Tibial nerve (tissue), 4 donors: ENCODE measurements at regions not wholly inside any gene's neighbourhood (a gene's known extent, or its start where the extent isn't known, plus 50 kb on each side); places are given as distances from the start of the nearest gene placed in this dataset.

Experiments
- DNase-seq, 2 donors: peaks; one replicate each; pipeline ENCODE4 v3.0.0-alpha.2; 2019; ENCODE audit warnings: low spot score in 2 of 2
- H3K27ac ChIP-seq, 4 donors: fragments of 200-600 bp; sonication (generic) in 3 of 4; one replicate each; pipeline ENCODE4 v1.5.1; 2017 to 2019; ENCODE audit warnings: mild to moderate bottlenecking in 1 of 4
- H3K27me3 ChIP-seq, 2 donors: fragments of 200-600 bp; sonication (generic) in 1 of 2; one replicate each; pipeline versions ENCODE4 v1.5.1 to v1.6.0; 2017 to 2019
- H3K36me3 ChIP-seq, 3 donors: fragments of 200-600 bp; sonication (generic); one replicate each; pipeline ENCODE4 v1.5.1; 2018 to 2019
- H3K4me1 ChIP-seq, 4 donors: fragments of 200-600 bp; sonication (generic) in 3 of 4; one replicate each; pipeline ENCODE4 v1.5.1; 2017 to 2019
- H3K4me3 ChIP-seq, 4 donors: fragments of 200-600 bp; sonication (generic) in 3 of 4; one replicate each; pipeline ENCODE4 v1.5.1; 2017 to 2019; ENCODE audit warnings: mild to moderate bottlenecking in 1 of 4, moderate library complexity in 1 of 4
- H3K9me3 ChIP-seq, 4 donors: fragments of 200-600 bp; sonication (generic) in 3 of 4; one replicate each; pipeline ENCODE4 v1.5.1; 2017 to 2019
- EP300 ChIP-seq, 2 donors: sonication (generic); formaldehyde crosslinking; IDR thresholded peaks; one replicate each; pipeline ENCODE4 v1.6.1; 2017; ENCODE audit warnings: antibody characterized with exemption in 2 of 2, mild to moderate bottlenecking in 1 of 2
- POLR2A ChIP-seq, 2 donors: fragments of 450-650 bp; IDR thresholded peaks; one replicate each; pipeline ENCODE4 v1.6.1; 2017; ENCODE audit warnings: antibody characterized with exemption in 2 of 2, mild to moderate bottlenecking in 2 of 2, moderate library complexity in 2 of 2
- WGBS, 2 donors: methylation state at CpG; one replicate each; pipeline ENCODE4 v1.1.5; 2018; 5-methylcytosine and 5-hydroxymethylcytosine counted together
- TF ChIP-seq, protein P1 (sequence below), 5 experiments: fragments of 200-600 bp in 3 of 5; fragments of 450-650 bp in 2 of 5; sonication (generic) in 3 of 5; IDR thresholded peaks; one replicate each; pipeline ENCODE4 v1.5.1; 2016 to 2019; ENCODE audit warnings: antibody characterized with exemption in 5 of 5, mild to moderate bottlenecking in 3 of 5, moderate library complexity in 2 of 5

DNA sequence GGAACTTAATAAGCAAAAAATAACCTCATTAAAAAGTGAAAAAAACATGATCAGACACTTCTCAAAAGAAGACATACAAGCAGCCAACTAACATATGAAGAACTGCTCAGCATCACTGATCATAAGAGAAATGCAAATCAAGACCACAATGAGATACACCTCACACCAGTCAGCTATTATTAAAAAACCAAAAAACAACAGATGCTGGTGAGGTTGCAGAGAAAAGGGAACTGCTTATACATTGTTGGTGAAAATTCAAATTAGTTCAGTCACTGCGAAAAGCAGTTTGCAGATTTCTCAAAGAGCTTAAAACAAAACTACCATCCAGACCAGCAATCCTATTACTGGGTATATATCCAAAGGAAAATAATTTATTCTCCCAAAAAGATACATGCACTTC is 513.3 kb downstream of the MDFIC start:
- no peaks in the 10 kb centered on the region for H3K27me3 ChIP-seq
- no peak for DNase-seq
- 94 to 97% methylated on average over 1 of the region's 1 CpG for WGBS, 2 donors
- no peaks in the 10 kb centered on the region for H3K9me3 ChIP-seq
- TF ChIP-seq POLR2A (IDR thresholded peaks at IDR 0.05) (no peak), EP300 (IDR thresholded peaks at IDR 0.05) (no peak)
- TF ChIP-seq, protein P1, sequence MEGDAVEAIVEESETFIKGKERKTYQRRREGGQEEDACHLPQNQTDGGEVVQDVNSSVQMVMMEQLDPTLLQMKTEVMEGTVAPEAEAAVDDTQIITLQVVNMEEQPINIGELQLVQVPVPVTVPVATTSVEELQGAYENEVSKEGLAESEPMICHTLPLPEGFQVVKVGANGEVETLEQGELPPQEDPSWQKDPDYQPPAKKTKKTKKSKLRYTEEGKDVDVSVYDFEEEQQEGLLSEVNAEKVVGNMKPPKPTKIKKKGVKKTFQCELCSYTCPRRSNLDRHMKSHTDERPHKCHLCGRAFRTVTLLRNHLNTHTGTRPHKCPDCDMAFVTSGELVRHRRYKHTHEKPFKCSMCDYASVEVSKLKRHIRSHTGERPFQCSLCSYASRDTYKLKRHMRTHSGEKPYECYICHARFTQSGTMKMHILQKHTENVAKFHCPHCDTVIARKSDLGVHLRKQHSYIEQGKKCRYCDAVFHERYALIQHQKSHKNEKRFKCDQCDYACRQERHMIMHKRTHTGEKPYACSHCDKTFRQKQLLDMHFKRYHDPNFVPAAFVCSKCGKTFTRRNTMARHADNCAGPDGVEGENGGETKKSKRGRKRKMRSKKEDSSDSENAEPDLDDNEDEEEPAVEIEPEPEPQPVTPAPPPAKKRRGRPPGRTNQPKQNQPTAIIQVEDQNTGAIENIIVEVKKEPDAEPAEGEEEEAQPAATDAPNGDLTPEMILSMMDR (IDR thresholded peaks at IDR 0.05): no peak
- H3K36me3 ChIP-seq: no peaks in the 10 kb centered on the region
- no peak overlapping the region for H3K27ac ChIP-seq
- H3K4me3 ChIP-seq: no peak overlapping the region
- H3K4me1 ChIP-seq: no peaks in the 10 kb centered on the region

DNA sequence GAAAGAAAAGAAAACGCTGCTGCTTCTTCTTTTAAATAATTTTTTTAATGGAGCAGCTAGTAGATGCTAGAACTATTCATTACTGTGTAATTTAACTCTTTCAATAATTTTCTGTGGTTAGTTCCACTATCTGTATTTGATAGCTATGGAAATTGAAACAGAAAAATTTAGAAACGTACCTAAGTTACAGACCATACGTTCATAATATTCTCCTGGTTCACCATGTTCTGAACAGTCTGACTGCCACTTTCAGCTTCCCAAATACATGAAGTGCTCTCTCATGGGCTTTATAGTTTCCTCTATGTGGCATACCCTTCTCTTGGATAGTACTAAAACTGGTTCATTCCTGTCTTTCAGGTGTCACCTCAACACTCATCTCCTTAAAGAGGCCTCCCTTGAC is 508.0 kb downstream of the MDFIC start:
- Histone ChIP-seq H3K27me3 (no peaks in the 10 kb centered on the region), H3K9me3 (no peaks in the 10 kb centered on the region), H3K27ac (no peak overlapping the region), H3K4me3 (no peak overlapping the region), H3K4me1 (no peaks in the 10 kb centered on the region), H3K36me3 (no peaks in the 10 kb centered on the region)
- no peak for DNase-seq
- TF ChIP-seq POLR2A (IDR thresholded peaks at IDR 0.05) (no peak), EP300 (IDR thresholded peaks at IDR 0.05) (no peak)
- TF ChIP-seq, protein P1 (IDR thresholded peaks at IDR 0.05): no peak
- 90% methylated on average over 3 of the region's 3 CpGs for WGBS, 2 donors

DNA sequence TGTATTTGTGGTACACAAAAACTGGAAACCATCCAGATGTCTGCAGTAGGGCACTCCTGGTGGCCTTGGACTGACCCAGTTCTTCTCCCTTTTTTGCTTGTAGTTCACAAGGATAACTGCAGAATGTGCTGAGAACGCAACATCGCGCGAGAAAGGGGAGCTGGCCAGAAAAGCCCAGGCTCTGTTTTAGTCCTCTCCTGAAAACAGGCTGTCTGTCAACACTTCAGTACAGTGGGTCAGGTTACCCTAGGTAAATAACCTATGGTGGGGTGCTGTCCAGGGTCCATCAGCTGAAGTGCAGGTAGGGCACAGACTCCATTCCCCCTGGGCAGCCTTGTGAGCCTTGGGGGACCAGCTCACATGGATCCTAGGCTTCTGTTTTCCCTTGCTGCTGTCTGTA is 495.8 kb downstream of the MDFIC start:
- 91 to 99% methylated on average over 4 of the region's 4 CpGs for WGBS, 2 donors
- H3K36me3 ChIP-seq: no peaks in the 10 kb centered on the region
- H3K9me3 ChIP-seq: peaks cover 0 to 3% (median 0%) of the 10 kb centered on the region in 4 donors
- TF ChIP-seq POLR2A (IDR thresholded peaks at IDR 0.05) (no peak), EP300 (IDR thresholded peaks at IDR 0.05) (no peak)
- H3K27ac ChIP-seq: no peak overlapping the region
- no peaks in the 10 kb centered on the region for H3K27me3 ChIP-seq
- no peak for DNase-seq
- no peak overlapping the region for H3K4me3 ChIP-seq
- no peaks in the 10 kb centered on the region for H3K4me1 ChIP-seq

DNA sequence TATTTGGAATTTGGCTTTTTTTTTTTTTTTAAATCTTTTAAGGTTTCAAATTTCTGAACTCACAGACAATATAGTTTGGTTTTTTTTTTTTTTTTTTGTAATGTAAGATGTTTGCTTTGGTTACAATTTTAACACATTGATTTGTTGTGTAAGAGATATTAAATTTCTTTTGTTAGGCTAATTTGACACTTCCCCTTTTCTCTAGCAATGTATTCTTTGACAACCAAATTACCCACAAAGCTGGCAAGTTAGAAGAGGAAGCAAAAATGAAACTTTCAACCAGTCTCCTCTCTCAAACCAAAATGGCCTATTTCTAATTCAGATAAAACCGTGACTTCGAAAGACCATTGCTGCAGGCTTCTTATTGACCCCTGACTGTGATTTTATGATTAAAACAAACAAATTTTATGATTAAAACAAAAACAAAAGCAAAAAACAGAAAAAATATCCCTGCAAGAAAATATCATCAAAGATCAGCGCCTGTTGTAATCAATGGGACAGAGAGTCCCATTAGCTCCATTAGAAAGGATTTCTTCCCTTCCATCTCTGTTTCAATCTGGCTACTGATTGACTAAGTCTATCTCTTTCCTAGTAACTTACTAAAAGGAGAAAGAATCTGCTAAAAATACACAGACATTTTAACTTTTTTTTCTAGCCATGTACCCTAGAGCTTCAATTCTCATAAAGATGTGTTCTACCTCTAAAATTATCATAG is 489.2 kb downstream of the MDFIC start:
- 81 to 90% methylated on average over 3 of the region's 3 CpGs for WGBS, 2 donors
- Histone ChIP-seq H3K4me1 (no peaks in the 10 kb centered on the region), H3K4me3 (no peak overlapping the region), H3K36me3 (no peaks in the 10 kb centered on the region), H3K27me3 (no peaks in the 10 kb centered on the region), H3K27ac (no peak overlapping the region), H3K9me3 (peaks cover 0 to 3% (median 0%) of the 10 kb centered on the region in 4 donors)
- TF ChIP-seq, protein P1 (IDR thresholded peaks at IDR 0.05): no peak
- TF ChIP-seq EP300 (IDR thresholded peaks at IDR 0.05): no peak
- TF ChIP-seq POLR2A (IDR thresholded peaks at IDR 0.05): no peak
- no peak for DNase-seq

DNA sequence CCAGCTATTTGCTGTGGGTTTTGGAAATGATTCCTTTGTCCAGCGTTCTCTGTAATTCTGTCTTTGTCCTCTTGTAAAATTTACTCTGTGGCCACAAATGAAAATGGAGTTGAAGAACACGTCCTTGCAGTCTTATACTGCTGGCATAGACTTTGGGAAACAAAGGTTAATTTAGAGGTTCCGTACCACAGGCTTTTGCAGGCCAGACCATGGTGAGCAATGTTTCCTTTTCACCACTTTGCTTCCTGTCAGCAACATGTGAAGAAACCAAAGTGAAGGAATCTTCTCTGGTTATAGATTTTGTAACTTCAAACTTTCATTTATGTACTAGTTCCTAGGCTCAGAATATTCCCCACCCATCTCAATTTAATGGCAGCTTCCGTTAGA is 488.5 kb downstream of the MDFIC start:
- Histone ChIP-seq H3K9me3 (no peaks in the 10 kb centered on the region), H3K36me3 (no peaks in the 10 kb centered on the region), H3K27ac (no peak overlapping the region), H3K4me3 (no peak overlapping the region), H3K4me1 (no peaks in the 10 kb centered on the region), H3K27me3 (no peaks in the 10 kb centered on the region)
- no peak for DNase-seq
- 70 to 86% methylated on average over 4 of the region's 4 CpGs for WGBS, 2 donors
- TF ChIP-seq EP300 (IDR thresholded peaks at IDR 0.05) (no peak), POLR2A (IDR thresholded peaks at IDR 0.05) (no peak)
- TF ChIP-seq, protein P1 (IDR thresholded peaks at IDR 0.05): no peak
